ENCODE measurements at regions not wholly inside any gene's neighbourhood (a gene's known extent, or its start where the extent isn't known, plus 50 kb on each side); places are given as distances from the start of the nearest gene placed in this dataset.

- Histone ChIP-seq H3K4me1 (ENCODE audit: control insufficient read depth in 2 of 2, insufficient read depth in 2 of 2, low read length in 2 of 2) (peaks cover 25 to 26% of the 10 kb centered on the region in 2 donors), H3K79me2 (ENCODE audit: control insufficient read depth, insufficient read depth, low read length) (no peaks in the 10 kb centered on the region), H2AFZ (ENCODE audit: insufficient read depth, low read depth, low read length, poor library complexity, severe bottlenecking) (peak overlapping the region; percentile 74), H3K4me2 (replicated peaks; ENCODE audit: low read depth, low read length, poor library complexity, severe bottlenecking) (peak overlapping the region; percentile 53), H3K27me3 (replicated peaks in 1 of 4; ENCODE audit: control extremely low read depth in 1 of 4, control insufficient read depth in 3 of 4, insufficient read depth in 4 of 4, low read length in 3 of 4) (no peaks in the 10 kb centered on the region), H3K9ac (ENCODE audit: low read length) (no peak overlapping the region), H3K27ac (ENCODE audit: low read length in 2 of 2) (peak overlapping the region; percentile 13 to 40), H3K9me3 (ENCODE audit: control extremely low read depth in 1 of 3, control insufficient read depth in 2 of 3, insufficient read depth in 1 of 3, low read length in 2 of 3) (no peaks in the 10 kb centered on the region), H3K36me3 (replicated peaks in 1 of 2; ENCODE audit: control extremely low read depth in 1 of 2, control insufficient read depth in 1 of 2, extremely low read depth in 1 of 2, insufficient read depth in 2 of 2, low read length in 1 of 2) (no peaks in the 10 kb centered on the region), H3K4me3 (ENCODE audit: control extremely low read depth in 1 of 5, extremely low read depth in 1 of 5, insufficient read depth in 1 of 5, low read depth in 2 of 5, low read length in 4 of 5) (no peak overlapping the region), H4K20me1 (ENCODE audit: control insufficient read depth, insufficient read depth, low read length, poor library complexity, severe bottlenecking) (no peaks in the 10 kb centered on the region)
- no peaks in the 10 kb centered on the region for H3K27me3 Mint-ChIP-seq
- H3K4me1 Mint-ChIP-seq = peaks cover 43% of the 10 kb centered on the region
- ChIA-PET POLR2A (interaction anchor here (1.0 kb wide), 1 partner anchor 19 kb away, joined by 5 read pairs; no protein-coding TSS in a partner anchor), CTCF (interaction anchor here (1.0 to 1.5 kb wide), 3 partner anchors 20 to 156 kb away, joined by 3 read pairs; no protein-coding TSS in a partner anchor)
- no peaks in the 10 kb centered on the region for H3K9me3 Mint-ChIP-seq (ENCODE audit: insufficient read depth)
- ATAC-seq (ENCODE audit: low read depth) (peak; percentile 76), DNase-seq (peak; percentile 37)
- peak overlapping the region; percentile 78 for H3K27ac Mint-ChIP-seq
- 25% methylated on average over 9 of the region's 13 CpGs for WGBS (ENCODE audit: insufficient coverage)
- no peak for TF ChIP-seq CTCF (IDR thresholded peaks at IDR 0.05)
- TF ChIP-seq EZH2 (IDR thresholded peaks at IDR 0.05; ENCODE audit: borderline replicate concordance, insufficient read depth, low read depth, low read length, poor library complexity, severe bottlenecking) = no peak
- peak overlapping the region; percentile 49 for H3K4me3 Mint-ChIP-seq
- intact Hi-C loops (cut with micrococcal nuclease) = loop anchor here (1.0 kb wide), 1 partner anchor 18 kb away; no protein-coding TSS in a partner anchor
Measured at GRCh38 chr7:50166997-50167965, 74.2 kb upstream of the ZPBP start.

Measured in B cell (primary cell).